GM23338 (cell line): ENCODE measurements at regions not wholly inside any gene's neighbourhood (a gene's known extent, or its start where the extent isn't known, plus 50 kb on each side); places are given as distances from the start of the nearest gene placed in this dataset.

Experiments
- ATAC-seq: fragments of 200-7000 bp; cut with Tn5 transposase; 3 replicates; pipeline ENCODE4 v1.9.1; 2020
- DNase-seq: peaks from one replicate; pipeline ENCODE4 v3.0.0-alpha.2; 2015; ENCODE audit warnings: low spot score
- H2AFZ ChIP-seq: fragments of 200-600 bp; sonication (generic); 2 replicates; pipeline ENCODE4 v1.8.0; 2016; ENCODE audit warnings: antibody characterized with exemption, mild to moderate bottlenecking, moderate library complexity
- H3F3A ChIP-seq: fragments of 200-600 bp; sonication (generic); replicated peaks from 2 replicates; pipeline ENCODE4 v1.8.0; 2017; ENCODE audit warnings: antibody characterized with exemption, mixed run types, low read depth
- H3K27ac ChIP-seq: fragments of 200-600 bp; sonication (generic); 2 replicates; pipeline ENCODE4 v1.6.1; 2016; ENCODE audit warnings: low read depth
- H3K27me3 ChIP-seq: fragments of 200-600 bp; sonication (generic); 2 replicates; pipeline ENCODE4 v1.8.0; 2016; ENCODE audit warnings: mild to moderate bottlenecking, mixed run types, moderate library complexity; ENCODE audit not compliant: insufficient read depth
- H3K36me3 ChIP-seq: fragments of 200-600 bp; sonication (generic); 2 replicates; pipeline ENCODE4 v1.8.0; 2016; ENCODE audit warnings: mild to moderate bottlenecking; ENCODE audit not compliant: insufficient read depth
- H3K4me1 ChIP-seq: fragments of 200-600 bp; sonication (generic); 2 replicates; pipeline ENCODE4 v1.8.0; 2016; ENCODE audit warnings: mild to moderate bottlenecking, moderate library complexity; ENCODE audit not compliant: insufficient read depth
- H3K4me2 ChIP-seq: fragments of 200-600 bp; sonication (generic); 2 replicates; pipeline ENCODE4 v1.7.1; 2017; ENCODE audit warnings: mixed run types
- H3K4me3 ChIP-seq: fragments of 200-600 bp; sonication (generic); 2 replicates; pipeline ENCODE4 v1.6.1; 2016; ENCODE audit warnings: mixed run types
- H3K79me2 ChIP-seq: fragments of 200-600 bp; sonication (generic); replicated peaks from 2 replicates; pipeline ENCODE4 v1.8.0; 2017; ENCODE audit warnings: mild to moderate bottlenecking; ENCODE audit not compliant: insufficient read depth
- H3K9me2 ChIP-seq: fragments of 200-600 bp; sonication (generic); 2 replicates; pipeline ENCODE4 v1.8.0; 2017; ENCODE audit not compliant: insufficient read depth
- H4K20me1 ChIP-seq: fragments of 200-600 bp; sonication (generic); replicated peaks from 2 replicates; pipeline ENCODE4 v1.8.0; 2017; ENCODE audit warnings: mild to moderate bottlenecking; ENCODE audit not compliant: insufficient read depth
- H3K27ac Mint-ChIP-seq: 2 replicates; pipeline ENCODE4 v1.8.0; 2020; ENCODE audit warnings: inconsistent platforms, mild to moderate bottlenecking, moderate library complexity, mixed read lengths
- H3K27me3 Mint-ChIP-seq: 3 replicates; pipeline ENCODE4 v1.8.0; 2022; ENCODE audit warnings: low read depth, mild to moderate bottlenecking, moderate library complexity, mixed read lengths, inconsistent platforms; ENCODE audit not compliant: insufficient read depth, poor library complexity
- H3K36me3 Mint-ChIP-seq: 3 replicates; pipeline ENCODE4 v1.8.0; 2021; ENCODE audit warnings: low read depth, mild to moderate bottlenecking, inconsistent platforms, moderate library complexity, mixed read lengths
- H3K4me1 Mint-ChIP-seq: 3 replicates; pipeline ENCODE4 v1.8.0; 2020; ENCODE audit warnings: mild to moderate bottlenecking, inconsistent platforms, mixed read lengths
- H3K4me3 Mint-ChIP-seq: 3 replicates; pipeline ENCODE4 v1.8.0; 2021; ENCODE audit warnings: moderate library complexity, mild to moderate bottlenecking, inconsistent platforms, mixed read lengths
- H3K9me3 Mint-ChIP-seq: 3 replicates; pipeline ENCODE4 v1.8.0; 2020; ENCODE audit warnings: moderate library complexity, mild to moderate bottlenecking, inconsistent platforms, mixed read lengths
- CREB1 ChIP-seq: fragments of 250-450 bp; sonication (Bioruptor Pico); IDR thresholded peaks from 2 replicates; pipeline ENCODE4 v1.5.0; 2020; ENCODE audit warnings: low read depth, mild to moderate bottlenecking, moderate library complexity
- EZH2 ChIP-seq: fragments of 200-600 bp; sonication (generic); IDR thresholded peaks from one replicate; pipeline ENCODE4 v1.8.0; 2017; ENCODE audit warnings: antibody characterized with exemption, mild to moderate bottlenecking, low read depth; ENCODE audit not compliant: unreplicated experiment
- NANOG ChIP-seq: IDR thresholded peaks from 2 replicates; pipeline ENCODE4 v1.6.1; 2016; ENCODE audit warnings: antibody characterized with exemption, borderline replicate concordance
- POLR2AphosphoS5 ChIP-seq: IDR thresholded peaks from 2 replicates; pipeline ENCODE4 v1.6.1; 2016; ENCODE audit warnings: antibody characterized with exemption, low read depth
- ZNF114 ChIP-seq: fragments of 250-450 bp; sonication (Bioruptor Pico); IDR thresholded peaks from 2 replicates; pipeline ENCODE4 v1.5.0; 2020; ENCODE audit warnings: mild to moderate bottlenecking, moderate library complexity
- ZNF462 ChIP-seq: fragments of 250-450 bp; sonication (Bioruptor Pico); IDR thresholded peaks from 2 replicates; pipeline ENCODE4 v1.5.0; 2020; ENCODE audit warnings: mild to moderate bottlenecking, moderate library complexity
- TF ChIP-seq, protein P1 (sequence below), 2 experiments: fragments of 200-600 bp in 1 of 2; sonication (generic) in 1 of 2; conservative IDR thresholded peaks; 2 replicates each; pipeline versions ENCODE4 v1.5.1 to v1.6.1; 2016 to 2017; ENCODE audit warnings: antibody characterized with exemption in 2 of 2, low read depth in 2 of 2, mild to moderate bottlenecking in 2 of 2, moderate library complexity in 1 of 2

DNA sequence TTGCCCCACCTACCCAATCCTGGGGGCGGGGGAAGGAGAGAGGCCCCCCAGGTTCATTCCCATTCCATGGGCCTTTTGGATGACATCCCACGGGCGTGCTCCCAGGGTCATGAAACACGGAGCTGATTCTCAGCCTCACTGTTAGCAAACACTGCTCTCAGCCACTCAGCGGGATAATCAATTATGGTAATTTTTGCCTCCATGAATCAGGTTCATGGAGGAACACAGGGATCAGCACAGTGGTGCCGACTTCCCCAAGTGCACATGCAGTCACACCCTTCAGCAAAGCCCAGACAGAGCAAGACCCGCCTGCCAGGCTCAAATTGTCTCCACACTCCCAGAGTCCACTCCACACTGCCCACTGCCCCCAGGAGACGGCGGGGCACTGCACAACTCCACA is 164.6 kb downstream of the ENGASE start:
- Histone ChIP-seq H2AFZ (no peak overlapping the region), H3K4me3 (no peak overlapping the region), H3K27me3 (no peaks in the 10 kb centered on the region), H4K20me1 (no peaks in the 10 kb centered on the region), H3K27ac (no peak overlapping the region), H3K79me2 (no peaks in the 10 kb centered on the region), H3K4me2 (no peak overlapping the region), H3K9me2 (no peaks in the 10 kb centered on the region), H3F3A (no peaks in the 10 kb centered on the region), H3K36me3 (no peaks in the 10 kb centered on the region), H3K4me1 (no peaks in the 10 kb centered on the region)
- no peak overlapping the region for H3K27ac Mint-ChIP-seq
- H3K27me3 Mint-ChIP-seq, result peaks cover 8% of the 10 kb centered on the region
- TF ChIP-seq ZNF462 (CRISPR knock-in tag) (no peak), NANOG (no peak), EZH2 (no peak), POLR2AphosphoS5 (no peak), ZNF114 (CRISPR knock-in tag) (no peak), CREB1 (no peak)
- TF ChIP-seq, protein P1, sequence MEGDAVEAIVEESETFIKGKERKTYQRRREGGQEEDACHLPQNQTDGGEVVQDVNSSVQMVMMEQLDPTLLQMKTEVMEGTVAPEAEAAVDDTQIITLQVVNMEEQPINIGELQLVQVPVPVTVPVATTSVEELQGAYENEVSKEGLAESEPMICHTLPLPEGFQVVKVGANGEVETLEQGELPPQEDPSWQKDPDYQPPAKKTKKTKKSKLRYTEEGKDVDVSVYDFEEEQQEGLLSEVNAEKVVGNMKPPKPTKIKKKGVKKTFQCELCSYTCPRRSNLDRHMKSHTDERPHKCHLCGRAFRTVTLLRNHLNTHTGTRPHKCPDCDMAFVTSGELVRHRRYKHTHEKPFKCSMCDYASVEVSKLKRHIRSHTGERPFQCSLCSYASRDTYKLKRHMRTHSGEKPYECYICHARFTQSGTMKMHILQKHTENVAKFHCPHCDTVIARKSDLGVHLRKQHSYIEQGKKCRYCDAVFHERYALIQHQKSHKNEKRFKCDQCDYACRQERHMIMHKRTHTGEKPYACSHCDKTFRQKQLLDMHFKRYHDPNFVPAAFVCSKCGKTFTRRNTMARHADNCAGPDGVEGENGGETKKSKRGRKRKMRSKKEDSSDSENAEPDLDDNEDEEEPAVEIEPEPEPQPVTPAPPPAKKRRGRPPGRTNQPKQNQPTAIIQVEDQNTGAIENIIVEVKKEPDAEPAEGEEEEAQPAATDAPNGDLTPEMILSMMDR (conservative IDR thresholded peaks at IDR 0.05; ENCODE audit: low read depth in 2 of 2), result no peak
- 0 out of 3 replicates have a peak, but pooled peaks cover 4% of the 10 kb centered on the region for H3K4me1 Mint-ChIP-seq
- no peaks in the 10 kb centered on the region for H3K9me3 Mint-ChIP-seq
- no peak for DNase-seq
- H3K36me3 Mint-ChIP-seq, result no peaks in the 10 kb centered on the region; the same call in 2 of the 3 replicates
- ATAC-seq, result no peak
- H3K4me3 Mint-ChIP-seq, result no peak overlapping the region
